ENCODE measurements at regions not wholly inside any gene's neighbourhood (a gene's known extent, or its start where the extent isn't known, plus 50 kb on each side); places are given as distances from the start of the nearest gene placed in this dataset.
"Not testable (repeated sequence)": the region's sequence is repeated elsewhere in the genome, so short reads cannot be mapped to it uniquely, and the experiment has no call there.

DNA sequence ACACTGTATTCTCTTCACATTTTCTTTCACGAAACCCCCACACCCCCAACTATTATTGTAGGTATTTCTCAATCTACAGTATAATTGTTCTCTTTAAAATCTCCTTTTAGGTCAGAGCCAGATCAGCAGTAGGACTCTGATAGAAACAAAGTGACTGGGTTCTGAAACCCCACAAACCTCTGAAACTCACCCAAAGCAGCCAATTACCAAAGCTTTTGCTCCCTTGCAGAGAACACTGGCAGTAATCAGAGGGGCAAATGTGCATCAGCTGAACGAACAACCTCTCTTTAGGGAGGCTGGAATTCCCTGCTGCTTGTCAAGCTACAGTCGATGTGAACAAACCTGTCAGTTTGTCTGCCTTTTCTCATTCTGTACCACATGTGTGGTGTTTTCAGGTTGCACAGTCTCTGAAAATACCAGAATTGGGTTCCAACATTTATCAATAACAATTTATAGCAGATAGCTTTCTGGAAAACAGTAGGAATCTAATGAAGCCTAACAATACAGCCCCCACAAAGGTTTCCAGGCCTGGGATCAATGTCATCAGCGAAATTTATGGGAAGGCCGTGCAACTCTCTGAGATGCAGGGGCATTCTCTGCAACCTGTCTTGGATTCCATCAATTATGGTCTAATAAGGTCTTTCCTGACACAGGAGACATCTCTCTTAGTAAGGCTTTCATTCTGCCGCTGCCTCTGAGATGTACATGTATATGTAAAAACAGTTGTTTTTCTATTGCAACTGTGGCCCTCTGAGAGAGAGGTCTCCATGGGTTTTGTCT, 395.9 kb downstream of the GPAT3 start:
- Mint-ChIP-seq H3K4me1 (no peaks in the 10 kb centered on the region), H3K27ac (ENCODE audit: low read depth) (no peak overlapping the region), H3K27me3 (no peaks in the 10 kb centered on the region), H3K4me3 (no peak overlapping the region), H3K36me3 (ENCODE audit: insufficient read depth) (no peaks in the 10 kb centered on the region), H3K9me3 (peaks cover 9% of the 10 kb centered on the region)
- DNase-seq (ENCODE audit: low spot score in 2 of 2) (no peak), ATAC-seq (replicated peaks; ENCODE audit: extremely low read depth, poor library complexity, severe bottlenecking) (no peak)

DNA sequence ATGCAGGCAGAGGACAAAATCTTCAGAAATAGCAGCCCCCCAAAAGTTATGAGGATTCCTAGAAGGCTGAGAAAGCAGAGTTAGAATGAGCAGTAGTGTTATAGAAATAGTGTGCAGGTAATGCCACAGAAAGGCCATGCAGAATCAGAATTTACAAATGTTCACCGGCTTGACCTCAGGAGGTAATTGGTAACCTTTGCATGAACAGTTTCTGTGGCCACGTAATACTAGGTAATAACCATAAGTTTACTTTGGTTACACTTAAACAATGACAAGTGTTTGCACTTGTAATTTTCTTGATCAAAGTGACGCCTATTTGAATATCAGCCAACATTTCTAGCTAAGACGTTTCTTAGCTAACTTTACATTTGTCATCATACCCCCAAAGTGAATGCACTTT, 393.6 kb downstream of the GPAT3 start:
- H3K27me3 Mint-ChIP-seq = no peaks in the 10 kb centered on the region
- H3K9me3 Mint-ChIP-seq = peaks cover 9% of the 10 kb centered on the region
- no peaks in the 10 kb centered on the region for H3K4me1 Mint-ChIP-seq
- H3K27ac Mint-ChIP-seq (ENCODE audit: low read depth) = no peak overlapping the region
- H3K4me3 Mint-ChIP-seq = no peak overlapping the region
- DNase-seq (ENCODE audit: low spot score in 2 of 2) = no peak
- no peaks in the 10 kb centered on the region for H3K36me3 Mint-ChIP-seq (ENCODE audit: insufficient read depth)
- ATAC-seq (replicated peaks; ENCODE audit: extremely low read depth, poor library complexity, severe bottlenecking) = no peak

DNA sequence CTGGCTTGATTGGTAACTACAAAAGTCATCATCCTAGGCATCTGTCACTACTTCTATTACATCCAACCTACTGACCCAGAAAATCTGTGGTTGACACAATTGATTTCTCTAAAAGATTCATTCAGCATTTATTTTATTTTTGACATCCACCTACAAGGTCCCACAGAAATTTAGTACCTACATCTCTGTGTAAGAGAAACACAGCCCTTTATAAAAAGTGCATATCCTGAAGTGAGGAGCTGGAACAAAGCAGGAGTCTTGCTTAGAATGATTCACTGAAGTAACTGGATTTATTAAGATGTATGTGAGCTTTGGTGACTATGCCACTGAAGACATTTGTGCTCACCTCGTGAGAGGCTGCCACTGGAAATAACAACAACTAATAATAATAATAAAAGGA, 391.0 kb downstream of the GPAT3 start:
- H3K27ac Mint-ChIP-seq (ENCODE audit: low read depth) = no peak overlapping the region

DNA sequence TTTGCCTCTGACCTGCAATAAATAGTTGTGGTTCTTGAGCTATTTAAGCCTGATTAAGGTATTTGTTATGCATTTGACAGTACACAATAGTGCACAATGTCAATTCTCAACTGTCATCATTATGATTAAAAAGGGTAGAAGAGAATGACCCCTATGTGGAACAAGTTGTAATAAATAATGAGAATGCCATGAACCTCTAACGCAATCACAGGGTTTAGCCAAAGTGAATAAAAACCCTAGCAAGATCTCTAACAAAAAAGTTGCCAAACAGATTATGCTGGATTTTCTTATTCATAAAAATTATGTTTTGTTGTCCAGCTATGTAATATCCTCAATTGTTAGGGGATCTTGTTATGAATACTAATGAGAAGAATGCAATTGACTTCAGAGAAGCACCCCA, 387.4 kb downstream of the GPAT3 start:
- ATAC-seq (replicated peaks; ENCODE audit: extremely low read depth, poor library complexity, severe bottlenecking) (no peak), DNase-seq (ENCODE audit: low spot score in 2 of 2) (no peak)
- no peak overlapping the region for H3K27ac Mint-ChIP-seq (ENCODE audit: low read depth)
- peaks cover 4% of the 10 kb centered on the region for H3K9me3 Mint-ChIP-seq
- no peaks in the 10 kb centered on the region for H3K36me3 Mint-ChIP-seq (ENCODE audit: insufficient read depth)
- no peak overlapping the region for H3K4me3 Mint-ChIP-seq
- H3K4me1 Mint-ChIP-seq = no peaks in the 10 kb centered on the region
- no peaks in the 10 kb centered on the region for H3K27me3 Mint-ChIP-seq

More for the DNA sequence above, 391.0 kb downstream of the GPAT3 start:
- Mint-ChIP-seq H3K4me1 (no peaks in the 10 kb centered on the region), H3K36me3 (ENCODE audit: insufficient read depth) (no peaks in the 10 kb centered on the region), H3K9me3 (peaks cover 9% of the 10 kb centered on the region), H3K27me3 (no peaks in the 10 kb centered on the region), H3K4me3 (no peak overlapping the region)
- no peak for DNase-seq (ENCODE audit: low spot score in 2 of 2)
- ATAC-seq (replicated peaks; ENCODE audit: extremely low read depth, poor library complexity, severe bottlenecking) = no peak

DNA sequence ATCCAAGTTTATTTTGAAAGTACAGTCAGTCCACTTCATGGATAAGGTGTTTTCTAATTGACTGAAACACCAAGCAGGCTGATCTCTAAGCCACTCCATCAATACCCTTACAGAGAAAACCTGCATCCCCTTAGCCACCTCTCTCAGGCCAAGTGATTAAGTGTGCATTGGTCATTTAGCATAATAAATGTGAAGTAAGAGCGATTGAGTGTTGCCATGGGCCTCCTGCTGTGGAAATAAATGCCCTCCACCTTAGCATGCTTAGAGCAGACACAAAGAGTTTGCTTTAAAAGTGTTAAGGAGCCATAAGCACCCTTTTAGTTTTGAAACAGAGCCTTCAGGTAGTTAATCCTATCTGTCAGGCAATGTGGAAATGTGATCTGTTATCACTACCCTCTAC, 386.5 kb downstream of the GPAT3 start:
- ATAC-seq (replicated peaks; ENCODE audit: extremely low read depth, poor library complexity, severe bottlenecking) (no peak), DNase-seq (ENCODE audit: low spot score in 2 of 2) (no peak)
- Mint-ChIP-seq H3K4me1 (no peaks in the 10 kb centered on the region), H3K27ac (ENCODE audit: low read depth) (no peak overlapping the region), H3K9me3 (no peaks in the 10 kb centered on the region), H3K4me3 (no peak overlapping the region), H3K36me3 (ENCODE audit: insufficient read depth) (no peaks in the 10 kb centered on the region), H3K27me3 (no peaks in the 10 kb centered on the region)

DNA sequence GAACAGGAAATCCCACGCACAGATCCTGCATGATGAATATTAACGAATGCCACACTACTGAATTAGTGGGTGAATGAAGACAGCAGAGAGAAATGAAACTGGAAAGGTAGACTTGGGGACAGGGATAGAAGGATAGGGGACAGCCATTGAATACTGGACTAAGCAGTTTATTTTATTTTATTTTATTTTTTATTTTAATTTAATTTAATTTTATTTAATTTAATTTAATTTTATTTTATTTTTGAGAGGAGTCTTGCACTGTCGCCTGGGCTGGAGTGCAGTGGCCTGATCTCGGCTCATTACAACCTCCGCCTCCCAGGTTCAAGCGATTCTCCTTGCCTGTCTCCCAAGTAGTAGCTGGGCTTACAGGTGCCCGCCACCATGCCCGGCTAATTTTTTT, 385.2 kb downstream of the GPAT3 start:
- Mint-ChIP-seq H3K9me3 (no peaks in the 10 kb centered on the region), H3K36me3 (ENCODE audit: insufficient read depth) (no peaks in the 10 kb centered on the region), H3K27ac (ENCODE audit: low read depth) (no peak overlapping the region), H3K27me3 (no peaks in the 10 kb centered on the region), H3K4me3 (no peak overlapping the region), H3K4me1 (no peaks in the 10 kb centered on the region)
- DNase-seq (ENCODE audit: low spot score in 2 of 2) = no peak
- ATAC-seq (replicated peaks; ENCODE audit: extremely low read depth, poor library complexity, severe bottlenecking) = no peak

DNA sequence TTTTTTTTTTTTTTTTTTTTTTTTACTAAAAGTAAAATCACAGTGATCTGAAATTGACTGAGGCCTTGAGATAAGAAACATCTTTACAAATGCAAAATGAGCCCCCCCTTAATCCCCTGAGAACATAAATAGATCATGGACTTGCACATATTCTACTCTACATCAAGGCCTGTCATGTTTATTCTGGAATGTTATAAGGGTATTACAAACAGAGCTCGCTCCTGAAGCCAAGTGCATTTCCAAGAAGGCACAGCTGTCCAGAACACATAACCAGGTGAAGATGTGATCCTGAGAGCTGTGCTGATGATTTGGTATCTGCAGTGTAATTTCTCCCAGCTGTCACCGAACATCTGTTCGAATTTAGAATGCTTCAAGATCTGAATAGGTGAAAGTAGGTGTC, 384.5 kb downstream of the GPAT3 start:
- Mint-ChIP-seq H3K27ac (ENCODE audit: low read depth) (no peak overlapping the region), H3K9me3 (no peaks in the 10 kb centered on the region), H3K36me3 (ENCODE audit: insufficient read depth) (no peaks in the 10 kb centered on the region), H3K4me3 (no peak overlapping the region), H3K4me1 (no peaks in the 10 kb centered on the region), H3K27me3 (no peaks in the 10 kb centered on the region)
- no peak for ATAC-seq (replicated peaks; ENCODE audit: extremely low read depth, poor library complexity, severe bottlenecking)
- no peak for DNase-seq (ENCODE audit: low spot score in 2 of 2)

DNA sequence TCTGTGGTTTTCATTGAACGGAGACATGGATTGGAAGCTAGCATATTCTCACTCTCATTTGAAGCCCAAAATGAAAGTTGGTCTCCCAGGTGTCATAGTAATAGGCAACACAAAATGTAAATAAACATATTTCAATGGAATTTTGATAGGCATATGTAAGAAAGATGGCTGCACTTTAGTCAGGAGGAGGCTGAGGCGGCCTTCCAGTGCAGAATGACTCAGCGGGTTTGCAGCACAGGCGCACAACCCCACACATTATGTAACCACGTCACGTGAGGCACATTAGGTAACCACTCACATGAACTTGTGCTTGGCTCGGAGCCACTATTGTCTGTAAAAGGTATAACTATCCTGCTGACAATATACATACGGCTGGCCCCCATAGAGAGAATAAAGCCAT, 381.7 kb downstream of the GPAT3 start:
- no peaks in the 10 kb centered on the region for H3K27me3 Mint-ChIP-seq
- H3K27ac Mint-ChIP-seq (ENCODE audit: low read depth) = no peak overlapping the region
- H3K9me3 Mint-ChIP-seq = no peaks in the 10 kb centered on the region
- no peak overlapping the region for H3K4me3 Mint-ChIP-seq
- DNase-seq (ENCODE audit: low spot score in 2 of 2) (no peak), ATAC-seq (replicated peaks; ENCODE audit: extremely low read depth, poor library complexity, severe bottlenecking) (no peak)
- no peaks in the 10 kb centered on the region for H3K36me3 Mint-ChIP-seq (ENCODE audit: insufficient read depth)
- no peaks in the 10 kb centered on the region for H3K4me1 Mint-ChIP-seq

DNA sequence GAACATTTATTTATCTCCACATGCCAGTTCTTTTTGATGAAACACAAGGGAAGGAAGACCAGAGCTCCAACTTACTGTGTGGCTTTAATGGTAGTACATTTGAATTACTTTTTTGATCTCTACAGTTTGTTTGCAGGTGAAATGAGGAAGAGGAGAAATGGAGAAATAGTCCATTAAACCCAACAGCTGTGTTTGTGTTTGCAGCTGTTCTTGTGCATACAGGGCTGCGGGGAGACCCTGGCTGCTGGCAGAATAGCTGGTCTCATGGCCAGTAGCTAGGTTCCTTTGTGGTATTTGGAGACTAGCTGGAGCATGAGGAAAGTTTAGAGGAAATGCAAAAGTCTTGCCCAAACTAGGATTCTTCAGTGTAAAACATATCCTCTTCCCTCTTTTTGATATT, 374.8 kb downstream of the GPAT3 start:
- ATAC-seq (replicated peaks; ENCODE audit: extremely low read depth, poor library complexity, severe bottlenecking) = no peak
- Mint-ChIP-seq H3K27ac (ENCODE audit: low read depth) (no peak overlapping the region), H3K36me3 (ENCODE audit: insufficient read depth) (no peaks in the 10 kb centered on the region), H3K4me1 (no peaks in the 10 kb centered on the region), H3K9me3 (peaks cover 4% of the 10 kb centered on the region), H3K4me3 (no peak overlapping the region), H3K27me3 (no peaks in the 10 kb centered on the region)
- DNase-seq (ENCODE audit: low spot score in 2 of 2) = no peak

DNA sequence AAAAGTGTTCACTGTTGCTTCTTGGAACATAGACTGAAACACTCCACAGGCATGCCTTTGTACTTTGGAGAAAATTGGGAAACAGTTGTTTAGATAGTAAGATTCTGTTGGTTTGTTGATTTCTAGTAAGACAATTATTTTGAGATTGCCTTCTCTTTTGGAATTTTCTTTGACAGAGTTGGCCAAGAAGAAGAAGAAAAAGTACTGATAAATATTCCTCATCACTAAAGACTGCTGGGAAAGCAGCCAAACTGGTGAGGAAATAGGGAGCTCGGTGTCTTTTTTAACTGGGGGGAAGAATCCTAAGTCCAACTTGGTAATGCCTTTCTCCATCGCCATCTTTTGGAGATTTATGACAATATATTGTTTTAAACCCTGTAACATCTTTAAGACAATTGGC, 370.7 kb downstream of the GPAT3 start:
- H3K27ac Mint-ChIP-seq (ENCODE audit: low read depth) = no peak overlapping the region
- H3K4me3 Mint-ChIP-seq = no peak overlapping the region
- H3K27me3 Mint-ChIP-seq = no peaks in the 10 kb centered on the region
- H3K4me1 Mint-ChIP-seq = no peaks in the 10 kb centered on the region
- ATAC-seq (replicated peaks; ENCODE audit: extremely low read depth, poor library complexity, severe bottlenecking) (no peak), DNase-seq (ENCODE audit: low spot score in 2 of 2) (no peak)
- peaks cover 5% of the 10 kb centered on the region for H3K9me3 Mint-ChIP-seq
- H3K36me3 Mint-ChIP-seq (ENCODE audit: insufficient read depth) = no peaks in the 10 kb centered on the region

DNA sequence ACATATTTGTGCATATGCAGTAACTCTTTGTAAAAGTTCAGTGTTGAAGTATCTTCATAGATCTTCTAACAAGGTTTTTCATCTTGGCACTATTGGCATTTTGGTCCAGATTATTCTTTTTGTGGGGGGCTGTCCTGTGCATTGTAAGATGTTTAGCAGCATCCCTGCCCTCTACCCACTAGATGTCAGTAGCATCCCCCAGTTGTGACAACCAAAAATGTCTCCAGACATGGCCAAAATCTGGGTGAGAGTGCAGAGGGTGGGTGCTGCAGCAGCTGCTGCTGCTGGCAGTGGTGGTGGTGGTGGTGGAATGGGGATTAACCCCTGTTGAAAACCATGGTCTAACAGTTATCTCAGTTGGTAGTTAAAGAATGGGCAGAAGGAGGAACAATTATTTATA, 370.0 kb downstream of the GPAT3 start:
- no peak for DNase-seq (ENCODE audit: low spot score in 2 of 2)
- H3K4me3 Mint-ChIP-seq = no peak overlapping the region
- no peak for ATAC-seq (replicated peaks; ENCODE audit: extremely low read depth, poor library complexity, severe bottlenecking)
- no peaks in the 10 kb centered on the region for H3K4me1 Mint-ChIP-seq
- H3K36me3 Mint-ChIP-seq (ENCODE audit: insufficient read depth) = no peaks in the 10 kb centered on the region
- no peaks in the 10 kb centered on the region for H3K27me3 Mint-ChIP-seq
- no peak overlapping the region for H3K27ac Mint-ChIP-seq (ENCODE audit: low read depth)
- peaks cover 10% of the 10 kb centered on the region for H3K9me3 Mint-ChIP-seq

DNA sequence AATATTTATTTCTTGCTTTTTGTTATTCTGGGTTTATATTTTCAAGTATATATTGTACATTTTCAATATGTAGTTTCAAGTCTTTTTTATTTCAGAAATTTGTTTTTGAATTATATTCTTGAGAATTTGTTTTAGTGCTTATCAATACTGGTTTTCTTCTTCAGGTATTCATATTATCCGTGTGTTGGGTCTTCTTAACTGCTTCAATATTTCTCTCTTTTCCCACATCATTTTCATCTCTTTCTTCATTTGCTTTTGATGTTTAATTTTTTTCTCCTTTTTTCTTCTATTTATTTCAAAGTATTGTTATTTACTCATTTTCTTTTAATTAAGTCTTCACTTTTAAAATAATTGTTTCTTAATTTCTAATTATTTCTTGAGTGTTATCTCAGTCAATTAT, 367.8 kb downstream of the GPAT3 start:
- not testable (repeated sequence) for H3K36me3 Mint-ChIP-seq (ENCODE audit: insufficient read depth); ATAC-seq (replicated peaks; ENCODE audit: extremely low read depth, poor library complexity, severe bottlenecking); DNase-seq (ENCODE audit: low spot score in 2 of 2); H3K27me3 Mint-ChIP-seq; H3K27ac Mint-ChIP-seq (ENCODE audit: low read depth); H3K4me3 Mint-ChIP-seq; H3K4me1 Mint-ChIP-seq; H3K9me3 Mint-ChIP-seq

DNA sequence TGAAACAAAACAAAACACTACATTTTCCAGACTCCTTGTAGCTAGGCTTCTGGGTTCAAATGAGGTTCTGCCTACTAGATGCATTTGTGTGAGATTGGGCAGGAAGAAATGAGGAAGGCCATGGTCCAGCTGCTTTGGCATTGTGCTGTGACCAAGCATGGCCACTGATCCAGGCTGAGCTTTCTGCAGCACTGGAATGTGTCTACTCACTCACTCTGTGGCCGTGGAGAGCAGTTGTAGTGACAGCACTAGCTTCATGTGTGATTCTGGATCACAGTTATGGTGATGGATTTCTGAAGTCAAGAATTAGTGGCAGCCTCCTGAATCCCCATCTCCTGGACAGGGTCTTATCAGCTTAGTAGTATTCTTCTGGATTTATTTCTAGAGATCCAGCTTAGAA, 358.9 kb downstream of the GPAT3 start:
- no peaks in the 10 kb centered on the region for H3K4me1 Mint-ChIP-seq
- H3K36me3 Mint-ChIP-seq (ENCODE audit: insufficient read depth) = no peaks in the 10 kb centered on the region
- H3K9me3 Mint-ChIP-seq = no peaks in the 10 kb centered on the region
- no peaks in the 10 kb centered on the region for H3K27me3 Mint-ChIP-seq
- no peak for ATAC-seq (replicated peaks; ENCODE audit: extremely low read depth, poor library complexity, severe bottlenecking)
- no peak overlapping the region for H3K27ac Mint-ChIP-seq (ENCODE audit: low read depth)
- DNase-seq (ENCODE audit: low spot score in 2 of 2) = no peak
- no peak overlapping the region for H3K4me3 Mint-ChIP-seq
